K562 (cell line): ENCODE measurements at regions not wholly inside any gene's neighbourhood (a gene's known extent, or its start where the extent isn't known, plus 50 kb on each side); places are given as distances from the start of the nearest gene placed in this dataset.

Experiments used
- ATAC-seq: fragments of 200-7000 bp; cut with Tn5 transposase; 3 replicates; pipeline ENCODE4 v1.9.1; 2020; ENCODE audit warnings: moderate library complexity
- BruUV-seq: library from RNA; stranded (reverse); fragments of 400-500 nt; replicated peaks from 2 replicates; lab custom pipeline; 2021; lab: Mats Ljungman, UMichigan
- CTCF ChIA-PET: fragments of 300-600 bp; formaldehyde crosslinking; extraction: SDS; loops from one replicate; lab custom pipeline; 2021; ENCODE audit warnings: low intra/inter-chr PET ratio; lab: Yijun Ruan, JAX
- POLR2A ChIA-PET: fragments of 300-600, 350-650 bp; sonication (Branson Sonifier 250); formaldehyde crosslinking; extraction: SDS; loops from one replicate; lab custom pipeline; 2021; ENCODE audit warnings: antibody characterized with exemption, inconsistent platforms; lab: Yijun Ruan, JAX
- DNase-seq, 4 experiments: peaks; one replicate each; pipeline versions ENCODE4 v3.0.0 to v3.0.0-alpha.2; 2011 to 2018; ENCODE audit warnings: low spot score in 3 of 4, mixed read lengths in 3 of 4; ENCODE audit errors: extremely low read depth in 1 of 4
- FAIRE-seq: peaks from 2 replicates; lab custom pipeline; 2011; peaks lifted over from hg19 to GRCh38; lab: Jason Lieb, UNC
- H2AFZ ChIP-seq: 2 replicates; pipeline ENCODE4 v1.6.0; 2011; ENCODE audit warnings: low read depth, low read length, control low read depth, inconsistent platforms
- H3K27ac ChIP-seq: fragments of 200-600 bp; 3 replicates; pipeline ENCODE4 v1.8.0; 2011; ENCODE audit warnings: low read depth, mild to moderate bottlenecking, control low read depth, inconsistent platforms, low read length, moderate library complexity, mixed read lengths; ENCODE audit errors: extremely low read depth
- H3K27me3 ChIP-seq, 2 experiments: fragments of 300-600 bp in 1 of 2; 2 replicates in 1 of 2; 3 replicates in 1 of 2; pipeline versions ENCODE4 v1.6.0 to v1.8.0; 2011; ENCODE audit warnings: inconsistent platforms in 2 of 2, low read length in 2 of 2, mild to moderate bottlenecking in 1 of 2, mixed read lengths in 1 of 2, moderate library complexity in 1 of 2; ENCODE audit not compliant: control insufficient read depth in 2 of 2, insufficient read depth in 2 of 2
- H3K36me3 ChIP-seq: fragments of 300-600 bp; 3 replicates; pipeline ENCODE4 v1.8.0; 2011; ENCODE audit warnings: mild to moderate bottlenecking, low read length, inconsistent platforms; ENCODE audit not compliant: control insufficient read depth, insufficient read depth
- H3K4me1 ChIP-seq, 2 experiments: fragments of 200-600 bp in 1 of 2; replicated peaks in 1 of 2; 2 replicates in 1 of 2; 3 replicates in 1 of 2; pipeline versions ENCODE4 v1.5.1 to v1.8.0; 2011; ENCODE audit warnings: inconsistent platforms in 2 of 2, low read length in 2 of 2, mild to moderate bottlenecking in 1 of 2, mixed read lengths in 1 of 2, moderate library complexity in 1 of 2; ENCODE audit not compliant: control insufficient read depth in 2 of 2, insufficient read depth in 2 of 2
- H3K4me2 ChIP-seq: 2 replicates; pipeline ENCODE4 v1.6.1; 2011; ENCODE audit warnings: low read length, control low read depth, inconsistent platforms, mixed read lengths; ENCODE audit not compliant: insufficient read depth
- H3K4me3 ChIP-seq: fragments of 200-600 bp; sonication (generic), shearing (Covaris generic); 2 replicates; pipeline ENCODE4 v1.5.1; 2016; ENCODE audit warnings: control low read depth, inconsistent platforms
- H3K79me2 ChIP-seq: fragments of 200-600 bp; 3 replicates; pipeline ENCODE4 v1.8.0; 2011; ENCODE audit warnings: low read length, inconsistent platforms; ENCODE audit not compliant: control insufficient read depth, insufficient read depth
- H3K9ac ChIP-seq, 2 experiments: 2 replicates each; pipeline versions ENCODE4 v1.6.0 to v1.6.1; 2011; ENCODE audit warnings: low read depth in 2 of 2, low read length in 2 of 2, control low read depth in 1 of 2, inconsistent platforms in 1 of 2, mild to moderate bottlenecking in 1 of 2, mixed read lengths in 1 of 2; ENCODE audit not compliant: insufficient read depth in 1 of 2
- H3K9me1 ChIP-seq: one replicate; pipeline ENCODE4 v1.6.0; 2011; ENCODE audit warnings: inconsistent platforms, mild to moderate bottlenecking, low read length, moderate library complexity; ENCODE audit not compliant: control insufficient read depth, insufficient read depth
- H3K9me3 ChIP-seq: replicated peaks from 2 replicates; pipeline ENCODE4 v1.5.1; 2011; ENCODE audit warnings: low read depth, low read length, inconsistent platforms; ENCODE audit not compliant: control insufficient read depth, insufficient read depth
- H4K20me1 ChIP-seq: replicated peaks from 2 replicates; pipeline ENCODE4 v1.6.1; 2011; ENCODE audit warnings: low read length, inconsistent platforms, mixed read lengths; ENCODE audit not compliant: control insufficient read depth, insufficient read depth
- ATF4 ChIP-seq: fragments of 450-650 bp; formaldehyde crosslinking; IDR thresholded peaks from 2 replicates; pipeline ENCODE4 v1.4.0; 2022; ENCODE audit warnings: mild to moderate bottlenecking, moderate library complexity
- CBFB ChIP-seq: sonication (generic); formaldehyde crosslinking; IDR thresholded peaks from 2 replicates; pipeline ENCODE4 v1.4.0; 2020; ENCODE audit warnings: mild to moderate bottlenecking, missing genetic modification reagents
- CBX1 ChIP-seq: sonication (generic); IDR thresholded peaks from 2 replicates; pipeline ENCODE4 v1.6.1; 2016; ENCODE audit warnings: antibody characterized with exemption, low read depth, mild to moderate bottlenecking
- E2F3 ChIP-seq: fragments of 250-450 bp; sonication (Bioruptor Pico); IDR thresholded peaks from 2 replicates; pipeline ENCODE4 v1.4.0; 2020; ENCODE audit warnings: mild to moderate bottlenecking
- GTF2E2 ChIP-seq: fragments of 200-800 bp; sonication (Bioruptor generic); IDR thresholded peaks from 2 replicates; pipeline ENCODE4 v1.6.1; 2016; ENCODE audit warnings: missing genetic modification characterization, missing compliant biosample characterization
- HDAC2 ChIP-seq: fragments of 450-650 bp; IDR thresholded peaks from 2 replicates; pipeline ENCODE4 v1.6.1; 2016; ENCODE audit warnings: mild to moderate bottlenecking
- HMGXB4 ChIP-seq: sonication (generic); formaldehyde crosslinking; IDR thresholded peaks from 2 replicates; pipeline ENCODE4 v1.8.1; 2023; ENCODE audit warnings: mild to moderate bottlenecking, missing genetic modification reagents
- HNRNPL ChIP-seq: fragments of 200-400 bp; formaldehyde crosslinking; IDR thresholded peaks from 2 replicates; pipeline ENCODE4 v1.6.1; 2017; ENCODE audit warnings: low read depth, mild to moderate bottlenecking, low read length
- KAT2B ChIP-seq: IDR thresholded peaks from one replicate; pipeline ENCODE4 v1.6.1; 2012; ENCODE audit warnings: low read depth, mild to moderate bottlenecking, control low read depth, inconsistent platforms, low read length, moderate library complexity
- MCM3 ChIP-seq: fragments of 450-650 bp; IDR thresholded peaks from 2 replicates; pipeline ENCODE4 v1.6.1; 2016
- RBM25 ChIP-seq: fragments of 200-400 bp; formaldehyde crosslinking; IDR thresholded peaks from 2 replicates; pipeline ENCODE4 v1.6.1; 2018; ENCODE audit warnings: low read length, low read depth, moderate library complexity; ENCODE audit not compliant: severe bottlenecking
- STAT5A ChIP-seq: IDR thresholded peaks from 2 replicates; pipeline ENCODE4 v1.6.1; 2012; ENCODE audit warnings: low read length, inconsistent platforms, borderline replicate concordance
- TRIM24 ChIP-seq, 2 experiments: fragments of 450-650 bp; IDR thresholded peaks; 2 replicates each; pipeline ENCODE4 v1.6.1; 2016
- XRCC5 ChIP-seq: fragments of 200-400 bp; formaldehyde crosslinking; IDR thresholded peaks from 2 replicates; pipeline ENCODE4 v1.6.1; 2017; ENCODE audit warnings: low read depth, mild to moderate bottlenecking, low read length
- ZBED1 ChIP-seq: IDR thresholded peaks from 2 replicates; pipeline ENCODE4 v1.6.1; 2014
- ZBTB7A ChIP-seq: IDR thresholded peaks from 2 replicates; pipeline ENCODE4 v1.6.1; 2011; ENCODE audit warnings: low read depth, mild to moderate bottlenecking, low read length, moderate library complexity, borderline replicate concordance; ENCODE audit not compliant: control insufficient read depth
- ZMIZ1 ChIP-seq, 2 experiments: fragments of 150-350 bp in 1 of 2; IDR thresholded peaks; 2 replicates each; pipeline ENCODE4 v1.6.1; 2012 to 2016; ENCODE audit warnings: low read depth in 2 of 2, low read length in 2 of 2, mild to moderate bottlenecking in 1 of 2, moderate library complexity in 1 of 2
- ZNF347 ChIP-seq: fragments of 450-650 bp; formaldehyde crosslinking; IDR thresholded peaks from 2 replicates; pipeline ENCODE4 v1.4.0; 2020; ENCODE audit warnings: low read depth, mild to moderate bottlenecking, moderate library complexity
- ZNF655 ChIP-seq: fragments of 250-450 bp; sonication (Bioruptor Pico); IDR thresholded peaks from 2 replicates; pipeline ENCODE4 v1.5.0; 2021
- WGBS: fragments of 100-300 bp; shearing (Covaris generic); methylation state at CpG from one replicate; pipeline ENCODE4 v1.1.6; 2016; ENCODE audit warnings: low coverage, mixed read lengths; ENCODE audit not compliant: insufficient coverage; ENCODE audit errors: missing lambda C conversion rate; 5-methylcytosine and 5-hydroxymethylcytosine counted together
- in situ Hi-C: fragments of 300-500 bp; cut with MboI; formaldehyde crosslinking; loops from 4 replicates; pipeline ENCODE4 v1.15.0; 2018; ENCODE audit warnings: inconsistent platforms, mixed read lengths
- intact Hi-C: fragments of 100-400 bp; cut with micrococcal nuclease; formaldehyde crosslinking; loops from 2 replicates; pipeline ENCODE4 v1.14.2; 2022

- Histone ChIP-seq H2AFZ (no peak overlapping the region), H3K27me3 (no peaks in the 10 kb centered on the region), H3K79me2 (no peaks in the 10 kb centered on the region), H3K36me3 (no peaks in the 10 kb centered on the region), H3K4me1 (peaks cover 0 to 1% of the 10 kb centered on the region in 2 experiments; a peak in 1 of 5 replicates), H3K4me3 (no peak overlapping the region), H3K9ac (no peak overlapping the region), H3K4me2 (no peak overlapping the region), H3K9me3 (no peaks in the 10 kb centered on the region), H3K9me1 (no peaks in the 10 kb centered on the region), H3K27ac (no peak overlapping the region), H4K20me1 (no peaks in the 10 kb centered on the region)
- ChIA-PET CTCF (no interaction called here), POLR2A (interaction anchor here (1.0 kb wide), 1 partner anchor 9 kb away, joined by 4 read pairs; no protein-coding TSS in a partner anchor)
- TF ChIP-seq ZNF347 (CRISPR knock-in tag) (no peak), HNRNPL (no peak), MCM3 (no peak), ZBTB7A (no peak), XRCC5 (no peak), HMGXB4 (no peak), GTF2E2 (tag) (no peak), E2F3 (CRISPR knock-in tag) (no peak), STAT5A (no peak), TRIM24 (IDR thresholded peaks at IDR 0.05) (no peak), ATF4 (CRISPR knock-in tag) (no peak), CBFB (CRISPR knock-in tag) (no peak), ZBED1 (no peak), ZNF655 (CRISPR knock-in tag) (no peak), ZMIZ1 (IDR thresholded peaks at IDR 0.05; ENCODE audit: low read depth in 2 of 2, low read length in 2 of 2) (no peak), KAT2B (no peak), CBX1 (no peak), RBM25 (no peak), HDAC2 (no peak)
- no peak for FAIRE-seq
- in situ Hi-C loops, result no loop called here
- no peak for DNase-seq
- no peak for ATAC-seq
- WGBS, result 13% methylated on average over 1 of the region's 1 CpG
- intact Hi-C loops, result no loop called here
- BruUV-seq, result no TSS peak
Observed at GRCh38 chr11:34732831-34733230, 111.9 kb downstream of the EHF start.
